ENCODE measurements at regions not wholly inside any gene's neighbourhood (a gene's known extent, or its start where the extent isn't known, plus 50 kb on each side); places are given as distances from the start of the nearest gene placed in this dataset.

GRCh38 chr4:151605215-151605614, 155.6 kb downstream of the GATB start:
- DNase-seq (ENCODE audit: low read depth): no peak

GRCh38 chr4:151606061-151606460, 154.7 kb downstream of the GATB start:
- DNase-seq (ENCODE audit: low read depth): no peak

- no peak for DNase-seq (ENCODE audit: low read depth)
Observed at GRCh38 chr4:151610229-151610628, 150.6 kb downstream of the GATB start.

GRCh38 chr4:151611960-151612359, 148.8 kb downstream of the GATB start:
- no peak for DNase-seq (ENCODE audit: low read depth)

DNA sequence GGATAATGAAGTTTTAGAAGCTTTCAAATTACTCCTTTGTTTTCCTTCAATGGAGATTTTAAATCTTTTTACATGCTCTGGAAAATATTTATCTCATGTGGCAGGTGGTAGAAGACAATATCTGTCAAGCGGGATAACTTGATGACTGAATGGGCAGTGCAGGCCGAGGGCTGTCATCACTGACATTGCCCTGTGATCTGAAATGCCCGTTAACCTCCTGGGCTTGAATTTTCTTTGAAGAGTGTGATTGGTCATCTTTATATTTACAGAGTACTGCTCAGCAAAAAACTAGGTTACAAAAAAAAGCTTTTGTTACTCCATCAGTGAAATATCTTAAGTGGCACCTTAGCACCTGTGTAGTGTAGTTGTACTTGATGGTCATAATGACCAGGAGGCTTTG, 147.5 kb downstream of the GATB start:
- DNase-seq (ENCODE audit: low read depth): no peak

GRCh38 chr4:151614561-151614960, 146.2 kb downstream of the GATB start:
- DNase-seq (ENCODE audit: low read depth): no peak

- no peak for DNase-seq (ENCODE audit: low read depth)
Observed at GRCh38 chr4:151618858-151619257, 141.9 kb downstream of the GATB start.

GRCh38 chr4:151620066-151620465, 140.7 kb downstream of the GATB start:
- no peak for DNase-seq (ENCODE audit: low read depth)

Data from Daoy (cell line).